ENCODE measurements at regions not wholly inside any gene's neighbourhood (a gene's known extent, or its start where the extent isn't known, plus 50 kb on each side); places are given as distances from the start of the nearest gene placed in this dataset.
"Not testable (repeated sequence)": the region's sequence is repeated elsewhere in the genome, so short reads cannot be mapped to it uniquely, and the experiment has no call there.

DNA sequence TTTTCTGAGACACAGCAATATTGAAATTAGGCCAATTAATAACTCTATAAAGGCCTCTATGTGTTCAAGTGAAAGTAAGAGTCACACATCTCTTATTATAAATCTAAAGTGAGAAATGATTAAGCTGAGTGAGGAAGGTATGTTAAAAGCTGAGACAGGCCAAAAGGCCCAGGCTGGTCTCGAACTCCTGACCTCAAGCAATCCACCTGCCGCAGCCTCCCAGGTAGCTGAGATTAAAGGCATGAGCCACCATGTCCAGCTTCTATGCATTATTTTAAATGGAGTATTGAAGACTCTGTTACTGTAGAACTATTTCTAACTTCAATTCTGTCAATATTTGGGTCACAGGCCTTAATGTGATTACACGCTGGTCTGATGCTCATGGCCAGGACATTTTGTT, 1706.9 kb downstream of the SPATA31A7 start:
- H3K79me2 ChIP-seq (ENCODE audit: insufficient read depth, low read length); H3K4me1 ChIP-seq (ENCODE audit: insufficient read depth, low read length); intact Hi-C loops (cut with micrococcal nuclease; ENCODE audit: unreplicated experiment); H3K36me3 ChIP-seq (replicated peaks in 1 of 2; ENCODE audit: control insufficient read depth in 1 of 2, insufficient read depth in 2 of 2, low read length in 2 of 2); H3K4me3 ChIP-seq (replicated peaks in 1 of 3; ENCODE audit: insufficient read depth in 1 of 3, low read depth in 2 of 3, low read length in 3 of 3); DNase-seq (ENCODE audit: low spot score); ATAC-seq; H2AFZ ChIP-seq (ENCODE audit: low read length); FAIRE-seq; H4K20me1 ChIP-seq (ENCODE audit: insufficient read depth, low read length); H3K9ac ChIP-seq (ENCODE audit: insufficient read depth, low read depth, low read length); in situ Hi-C loops (cut with HindIII; ENCODE audit: extremely low pct_ligation_motif_present, low pct_unique_long_range_greater_than_20kb); POLR2A ChIA-PET; H3K4me2 ChIP-seq (ENCODE audit: low read depth, low read length); H3K9me3 ChIP-seq (ENCODE audit: low read length); CTCF ChIA-PET (ENCODE audit: low intra/inter-chr PET ratio, low total read pairs); H3K27ac ChIP-seq (ENCODE audit: extremely low read length, insufficient read depth, low read length); H3K27me3 ChIP-seq (ENCODE audit: control insufficient read depth in 1 of 2, insufficient read depth in 2 of 2, low read length in 2 of 2): not testable (repeated sequence)
- WGBS (ENCODE audit: low lambda C conversion rate): 41% methylated on average over 2 of the region's 3 CpGs
- TSS peak; percentile 94 for BruUV-seq (replicated peaks)

DNA sequence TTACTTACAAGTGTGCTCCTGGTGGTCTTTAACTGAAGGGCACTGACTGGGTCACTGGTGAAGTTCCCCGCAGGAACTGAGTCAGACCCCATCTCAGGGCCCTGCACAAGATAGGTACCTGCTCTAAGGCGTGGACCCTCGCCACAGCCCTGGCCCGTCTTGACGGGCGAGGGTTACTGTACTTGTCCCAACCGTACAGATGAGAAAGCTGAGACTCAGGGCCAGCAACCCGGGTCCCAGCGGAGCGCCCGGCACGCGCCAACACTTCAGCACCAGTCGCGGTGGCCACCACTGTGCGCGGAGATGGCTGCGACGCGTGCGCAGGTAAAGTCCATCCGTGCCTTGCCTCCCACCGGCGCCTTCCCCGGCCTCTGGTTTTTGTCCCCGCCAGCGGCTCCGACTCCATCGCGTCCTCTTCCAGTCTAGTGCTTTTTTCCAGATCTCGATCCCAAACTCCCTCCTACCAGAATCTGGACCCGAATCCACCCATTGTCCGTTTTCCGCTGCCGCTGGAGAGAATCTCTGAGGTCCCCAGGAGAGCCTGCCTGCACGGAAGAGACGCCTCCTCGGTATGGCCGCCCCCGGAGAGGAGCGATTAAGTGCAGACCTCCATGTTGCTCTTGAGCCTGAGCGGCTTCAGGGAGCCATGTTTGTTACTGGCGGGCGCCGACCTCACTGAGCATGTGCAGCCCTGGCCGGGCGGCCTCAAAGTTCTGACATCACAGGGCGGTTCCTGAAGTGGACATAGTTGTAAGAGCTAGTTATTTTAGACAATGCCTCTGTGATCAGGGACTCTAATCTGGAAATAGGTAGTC, 1707.8 kb downstream of the SPATA31A7 start:
- WGBS (ENCODE audit: low lambda C conversion rate): 41% methylated on average over 32 of the region's 48 CpGs
- H3K27ac ChIP-seq (ENCODE audit: extremely low read length, insufficient read depth, low read length); FAIRE-seq; H3K36me3 ChIP-seq (replicated peaks in 1 of 2; ENCODE audit: control insufficient read depth in 1 of 2, insufficient read depth in 2 of 2, low read length in 2 of 2); ATAC-seq; BruUV-seq (replicated peaks); H3K9me3 ChIP-seq (ENCODE audit: low read length); DNase-seq (ENCODE audit: low spot score); H3K4me3 ChIP-seq (replicated peaks in 1 of 3; ENCODE audit: insufficient read depth in 1 of 3, low read depth in 2 of 3, low read length in 3 of 3); H2AFZ ChIP-seq (ENCODE audit: low read length); POLR2A ChIA-PET; H3K9ac ChIP-seq (ENCODE audit: insufficient read depth, low read depth, low read length); intact Hi-C loops (cut with micrococcal nuclease; ENCODE audit: unreplicated experiment); H3K79me2 ChIP-seq (ENCODE audit: insufficient read depth, low read length); H4K20me1 ChIP-seq (ENCODE audit: insufficient read depth, low read length); H3K4me1 ChIP-seq (ENCODE audit: insufficient read depth, low read length); in situ Hi-C loops (cut with HindIII; ENCODE audit: extremely low pct_ligation_motif_present, low pct_unique_long_range_greater_than_20kb); CTCF ChIA-PET (ENCODE audit: low intra/inter-chr PET ratio, low total read pairs); H3K27me3 ChIP-seq (ENCODE audit: control insufficient read depth in 1 of 2, insufficient read depth in 2 of 2, low read length in 2 of 2): not testable (repeated sequence)
- TF ChIP-seq HOXA3 (CRISPR knock-in tag; IDR thresholded peaks at IDR 0.05) (peak; percentile 27; the same call in 1 of the 2 replicates), PHF8 (CRISPR knock-in tag; IDR thresholded peaks at IDR 0.05) (0 out of 2 replicates have a peak, but pooled peaks have one; percentile 21)
- peak overlapping the region; percentile 47; the same call in 1 of the 2 replicates for H3K4me2 ChIP-seq (ENCODE audit: low read depth, low read length)

DNA sequence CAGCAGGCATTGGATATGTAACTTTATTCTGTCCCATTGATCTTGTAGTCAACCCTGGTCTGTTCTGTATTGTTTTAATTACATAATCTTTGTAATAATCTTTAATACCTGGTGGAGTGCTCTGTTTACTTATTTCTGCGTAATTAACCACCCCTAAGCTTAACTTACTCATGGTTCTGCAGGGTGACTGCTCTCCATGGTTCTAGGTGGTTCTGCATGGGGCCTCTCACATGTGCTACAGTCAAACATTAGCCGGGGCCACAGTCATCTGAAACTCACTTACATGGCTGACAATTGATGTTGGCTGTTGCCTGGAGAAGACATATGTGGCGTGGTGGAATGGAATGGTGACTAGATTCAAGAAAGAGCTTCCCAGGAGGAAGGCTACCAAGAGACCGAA, 1709.8 kb downstream of the SPATA31A7 start:
- H3K27ac ChIP-seq (ENCODE audit: extremely low read length, insufficient read depth, low read length); H3K79me2 ChIP-seq (ENCODE audit: insufficient read depth, low read length); H3K4me3 ChIP-seq (replicated peaks in 1 of 3; ENCODE audit: insufficient read depth in 1 of 3, low read depth in 2 of 3, low read length in 3 of 3); H2AFZ ChIP-seq (ENCODE audit: low read length); DNase-seq (ENCODE audit: low spot score); POLR2A ChIA-PET; H3K27me3 ChIP-seq (ENCODE audit: control insufficient read depth in 1 of 2, insufficient read depth in 2 of 2, low read length in 2 of 2); ATAC-seq; H3K4me2 ChIP-seq (ENCODE audit: low read depth, low read length); H4K20me1 ChIP-seq (ENCODE audit: insufficient read depth, low read length); H3K9ac ChIP-seq (ENCODE audit: insufficient read depth, low read depth, low read length); intact Hi-C loops (cut with micrococcal nuclease; ENCODE audit: unreplicated experiment); in situ Hi-C loops (cut with HindIII; ENCODE audit: extremely low pct_ligation_motif_present, low pct_unique_long_range_greater_than_20kb); H3K4me1 ChIP-seq (ENCODE audit: insufficient read depth, low read length); FAIRE-seq; CTCF ChIA-PET (ENCODE audit: low intra/inter-chr PET ratio, low total read pairs); H3K36me3 ChIP-seq (replicated peaks in 1 of 2; ENCODE audit: control insufficient read depth in 1 of 2, insufficient read depth in 2 of 2, low read length in 2 of 2); H3K9me3 ChIP-seq (ENCODE audit: low read length); BruUV-seq (replicated peaks): not testable (repeated sequence)
- 24% methylated on average over 3 of the region's 4 CpGs for WGBS (ENCODE audit: low lambda C conversion rate)

DNA sequence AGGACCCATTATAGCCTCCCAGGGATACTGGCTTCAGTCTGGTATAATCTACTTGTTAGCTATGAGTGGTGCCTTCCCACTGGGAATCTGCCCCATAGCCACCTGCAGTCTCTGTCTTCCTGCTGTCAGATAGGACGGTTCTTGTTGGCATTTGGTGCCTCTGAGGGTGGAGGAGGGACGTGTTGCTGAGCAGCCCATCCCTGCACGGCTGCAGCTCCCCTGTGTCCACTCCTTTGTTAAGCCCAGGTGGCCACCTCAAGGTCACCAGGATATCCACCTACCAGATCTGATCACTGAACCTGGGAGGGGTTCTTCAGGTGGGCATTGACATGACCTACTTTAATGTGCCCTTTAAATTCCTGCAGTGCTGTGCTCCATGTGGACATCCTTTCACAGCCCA, 1714.2 kb downstream of the SPATA31A7 start:
- H4K20me1 ChIP-seq (ENCODE audit: insufficient read depth, low read length); H3K27ac ChIP-seq (ENCODE audit: extremely low read length, insufficient read depth, low read length); H3K9ac ChIP-seq (ENCODE audit: insufficient read depth, low read depth, low read length); BruUV-seq (replicated peaks); POLR2A ChIA-PET; H3K36me3 ChIP-seq (replicated peaks in 1 of 2; ENCODE audit: control insufficient read depth in 1 of 2, insufficient read depth in 2 of 2, low read length in 2 of 2); FAIRE-seq; intact Hi-C loops (cut with micrococcal nuclease; ENCODE audit: unreplicated experiment); H3K4me2 ChIP-seq (ENCODE audit: low read depth, low read length); H2AFZ ChIP-seq (ENCODE audit: low read length); H3K4me1 ChIP-seq (ENCODE audit: insufficient read depth, low read length); H3K9me3 ChIP-seq (ENCODE audit: low read length); H3K4me3 ChIP-seq (replicated peaks in 1 of 3; ENCODE audit: insufficient read depth in 1 of 3, low read depth in 2 of 3, low read length in 3 of 3); CTCF ChIA-PET (ENCODE audit: low intra/inter-chr PET ratio, low total read pairs); DNase-seq (ENCODE audit: low spot score); H3K79me2 ChIP-seq (ENCODE audit: insufficient read depth, low read length); ATAC-seq; H3K27me3 ChIP-seq (ENCODE audit: control insufficient read depth in 1 of 2, insufficient read depth in 2 of 2, low read length in 2 of 2); in situ Hi-C loops (cut with HindIII; ENCODE audit: extremely low pct_ligation_motif_present, low pct_unique_long_range_greater_than_20kb): not testable (repeated sequence)
- WGBS (ENCODE audit: low lambda C conversion rate): 0% methylated on average over 3 of the region's 3 CpGs

Data from HepG2 (cell line).